Activated B cell treated with CpG ODN at 0.5 μM for 24 hours (primary cell): ENCODE measurements at regions not wholly inside any gene's neighbourhood (a gene's known extent, or its start where the extent isn't known, plus 50 kb on each side); places are given as distances from the start of the nearest gene placed in this dataset.

Source experiments
- ATAC-seq: fragments of 200-7000 bp; cut with Tn5 transposase; one replicate; pipeline ENCODE4 v1.10.0; 2021; ENCODE audit warnings: low read depth, mild to moderate bottlenecking, moderate library complexity
- CTCF ChIA-PET: fragments of 350-600 bp; sonication (Branson Sonifier 250); formaldehyde crosslinking; loops from one replicate; lab custom pipeline; 2021; ENCODE audit warnings: antibody characterized with exemption; lab: Charles Lee
- POLR2A ChIA-PET: fragments of 350-600 bp; sonication (Branson Sonifier 250); formaldehyde crosslinking; loops from one replicate; lab custom pipeline; 2021; ENCODE audit warnings: antibody characterized with exemption; lab: Charles Lee
- DNase-seq: peaks from one replicate; pipeline ENCODE4 v3.0.0; 2022
- H3K27ac Mint-ChIP-seq: one replicate; pipeline ENCODE4 v1.8.0; 2020; ENCODE audit warnings: mixed read lengths
- H3K27me3 Mint-ChIP-seq: one replicate; pipeline ENCODE4 v1.8.0; 2021; ENCODE audit warnings: mixed read lengths
- H3K36me3 Mint-ChIP-seq: one replicate; pipeline ENCODE4 v1.8.0; 2021; ENCODE audit warnings: low read depth, mixed read lengths
- H3K4me1 Mint-ChIP-seq: one replicate; pipeline ENCODE4 v1.8.0; 2021; ENCODE audit warnings: mixed read lengths
- H3K4me3 Mint-ChIP-seq: one replicate; pipeline ENCODE4 v1.8.0; 2020; ENCODE audit warnings: mild to moderate bottlenecking, mixed read lengths
- H3K9me3 Mint-ChIP-seq: one replicate; pipeline ENCODE4 v1.8.0; 2020; ENCODE audit warnings: mixed read lengths
- CTCF ChIP-seq: fragments of 200-600 bp; IDR thresholded peaks from one replicate; pipeline ENCODE4 v1.8.0; 2022; ENCODE audit warnings: antibody characterized with exemption, mild to moderate bottlenecking
- intact Hi-C: fragments of 100-400 bp; cut with micrococcal nuclease; formaldehyde crosslinking; loops from one replicate; pipeline ENCODE4 v1.15.1; 2024

GRCh38 chr18:34542625-34543024 is 167.5 kb upstream of the DTNA start:
- CTCF ChIA-PET = no interaction called here
- Mint-ChIP-seq H3K27me3 (no peaks in the 10 kb centered on the region), H3K27ac (no peak overlapping the region)

GRCh38 chr18:34543356-34543755 is 166.7 kb upstream of the DTNA start:
- ChIA-PET CTCF (no interaction called here), POLR2A (no interaction called here)
- TF ChIP-seq CTCF = no peak
- no peak for DNase-seq
- no peak overlapping the region for H3K27ac Mint-ChIP-seq
- H3K9me3 Mint-ChIP-seq = no peaks in the 10 kb centered on the region
- H3K4me1 Mint-ChIP-seq = no peaks in the 10 kb centered on the region
- H3K27me3 Mint-ChIP-seq = no peaks in the 10 kb centered on the region
- ATAC-seq = no peak
- intact Hi-C loops = no loop called here
- H3K4me3 Mint-ChIP-seq = no peak overlapping the region
- H3K36me3 Mint-ChIP-seq = no peaks in the 10 kb centered on the region

More at GRCh38 chr18:34542625-34543024, 167.5 kb upstream of the DTNA start:
- intact Hi-C loops = no loop called here
- Mint-ChIP-seq H3K36me3 (no peaks in the 10 kb centered on the region), H3K4me3 (no peak overlapping the region), H3K4me1 (no peaks in the 10 kb centered on the region), H3K9me3 (no peaks in the 10 kb centered on the region)
- TF ChIP-seq CTCF = no peak
- DNase-seq (no peak), ATAC-seq (no peak)
- POLR2A ChIA-PET = no interaction called here

GRCh38 chr18:34543945-34544344 is 166.2 kb upstream of the DTNA start:
- no peak for ATAC-seq
- DNase-seq = no peak
- ChIA-PET CTCF (no interaction called here), POLR2A (no interaction called here)
- Mint-ChIP-seq H3K27me3 (no peaks in the 10 kb centered on the region), H3K27ac (no peak overlapping the region), H3K4me3 (no peak overlapping the region), H3K9me3 (no peaks in the 10 kb centered on the region), H3K4me1 (no peaks in the 10 kb centered on the region), H3K36me3 (no peaks in the 10 kb centered on the region)
- intact Hi-C loops = no loop called here
- TF ChIP-seq CTCF = no peak

- Mint-ChIP-seq H3K36me3 (no peaks in the 10 kb centered on the region), H3K4me3 (no peak overlapping the region), H3K4me1 (no peaks in the 10 kb centered on the region), H3K27ac (no peak overlapping the region), H3K9me3 (no peaks in the 10 kb centered on the region), H3K27me3 (no peaks in the 10 kb centered on the region)
- ATAC-seq (no peak), DNase-seq (no peak)
- POLR2A ChIA-PET = no interaction called here
- CTCF ChIA-PET = no interaction called here
- TF ChIP-seq CTCF = no peak
- intact Hi-C loops = no loop called here
Measured at GRCh38 chr18:34544930-34545329, 165.2 kb upstream of the DTNA start.

GRCh38 chr18:34548120-34548972 is 161.8 kb upstream of the DTNA start:
- ChIA-PET CTCF (no interaction called here), POLR2A (no interaction called here)
- Mint-ChIP-seq H3K4me1 (no peaks in the 10 kb centered on the region), H3K36me3 (no peaks in the 10 kb centered on the region), H3K4me3 (no peak overlapping the region), H3K27ac (no peak overlapping the region), H3K27me3 (no peaks in the 10 kb centered on the region), H3K9me3 (no peaks in the 10 kb centered on the region)
- TF ChIP-seq CTCF = no peak
- ATAC-seq (no peak), DNase-seq (no peak)
- intact Hi-C loops = no loop called here
